Transverse colon (tissue), 4 donors: ENCODE measurements at regions not wholly inside any gene's neighbourhood (a gene's known extent, or its start where the extent isn't known, plus 50 kb on each side); places are given as distances from the start of the nearest gene placed in this dataset.

Experiments
- CTCF ChIP-seq, 5 experiments: fragments of 200-600 bp in 3 of 5; fragments of 450-650 bp in 2 of 5; sonication (generic) in 3 of 5; IDR thresholded peaks; 1 replicate in 2 of 5; 2 replicates in 3 of 5; pipeline ENCODE4 v1.5.1; 2016 to 2017; ENCODE audit warnings: antibody characterized with exemption in 5 of 5, inconsistent platforms in 3 of 5, mild to moderate bottlenecking in 2 of 5, moderate library complexity in 1 of 5
- EP300 ChIP-seq: sonication (generic); formaldehyde crosslinking; IDR thresholded peaks from one replicate; pipeline ENCODE4 v1.6.1; 2017; ENCODE audit warnings: antibody characterized with exemption, low read depth
- POLR2A ChIP-seq: fragments of 450-650 bp; IDR thresholded peaks from one replicate; pipeline ENCODE4 v1.6.1; 2016; ENCODE audit warnings: antibody characterized with exemption, mild to moderate bottlenecking, moderate library complexity
- POLR2AphosphoS5 ChIP-seq, 3 donors: sonication (generic); formaldehyde crosslinking; IDR thresholded peaks; one replicate each; pipeline ENCODE4 v1.6.1; 2016; ENCODE audit warnings: antibody characterized with exemption in 3 of 3

GRCh38 chr9:31359071-31359470 lies 1025.4 kb upstream of the ACO1 start:
- no peak for TF ChIP-seq CTCF (IDR thresholded peaks at IDR 0.05)
- TF ChIP-seq POLR2AphosphoS5 (IDR thresholded peaks at IDR 0.05): no peak
- TF ChIP-seq POLR2A: no peak
- TF ChIP-seq EP300: no peak
